ENCODE measurements at regions not wholly inside any gene's neighbourhood (a gene's known extent, or its start where the extent isn't known, plus 50 kb on each side); places are given as distances from the start of the nearest gene placed in this dataset.

- no peak for TF ChIP-seq NFE2L1 (CRISPR knock-in tag; IDR thresholded peaks at IDR 0.05; ENCODE audit: borderline replicate concordance)
- TF ChIP-seq BRCA1 (CRISPR knock-in tag; IDR thresholded peaks at IDR 0.05) = no peak
- TF ChIP-seq, protein P1, sequence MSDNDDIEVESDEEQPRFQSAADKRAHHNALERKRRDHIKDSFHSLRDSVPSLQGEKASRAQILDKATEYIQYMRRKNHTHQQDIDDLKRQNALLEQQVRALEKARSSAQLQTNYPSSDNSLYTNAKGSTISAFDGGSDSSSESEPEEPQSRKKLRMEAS (IDR thresholded peaks at IDR 0.05) = no peak
- TF ChIP-seq ZNF878 (CRISPR knock-in tag; IDR thresholded peaks at IDR 0.05) = no peak
- TF ChIP-seq CBX5 (CRISPR knock-in tag; IDR thresholded peaks at IDR 0.05; ENCODE audit: borderline replicate concordance) = no peak
- TF ChIP-seq SATB2 (CRISPR knock-in tag; IDR thresholded peaks at IDR 0.05) = no peak
- TF ChIP-seq, protein P2, sequence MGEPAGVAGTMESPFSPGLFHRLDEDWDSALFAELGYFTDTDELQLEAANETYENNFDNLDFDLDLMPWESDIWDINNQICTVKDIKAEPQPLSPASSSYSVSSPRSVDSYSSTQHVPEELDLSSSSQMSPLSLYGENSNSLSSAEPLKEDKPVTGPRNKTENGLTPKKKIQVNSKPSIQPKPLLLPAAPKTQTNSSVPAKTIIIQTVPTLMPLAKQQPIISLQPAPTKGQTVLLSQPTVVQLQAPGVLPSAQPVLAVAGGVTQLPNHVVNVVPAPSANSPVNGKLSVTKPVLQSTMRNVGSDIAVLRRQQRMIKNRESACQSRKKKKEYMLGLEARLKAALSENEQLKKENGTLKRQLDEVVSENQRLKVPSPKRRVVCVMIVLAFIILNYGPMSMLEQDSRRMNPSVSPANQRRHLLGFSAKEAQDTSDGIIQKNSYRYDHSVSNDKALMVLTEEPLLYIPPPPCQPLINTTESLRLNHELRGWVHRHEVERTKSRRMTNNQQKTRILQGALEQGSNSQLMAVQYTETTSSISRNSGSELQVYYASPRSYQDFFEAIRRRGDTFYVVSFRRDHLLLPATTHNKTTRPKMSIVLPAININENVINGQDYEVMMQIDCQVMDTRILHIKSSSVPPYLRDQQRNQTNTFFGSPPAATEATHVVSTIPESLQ (CRISPR knock-in tag; conservative IDR thresholded peaks at IDR 0.05) = no peak
- TF ChIP-seq BRD4 (CRISPR knock-in tag; IDR thresholded peaks at IDR 0.05) = no peak
Measured at GRCh38 chr20:48378976-48379675, 448.7 kb downstream of the PREX1 start.
